Thyroid gland (tissue), 4 donors: ENCODE measurements at regions not wholly inside any gene's neighbourhood (a gene's known extent, or its start where the extent isn't known, plus 50 kb on each side); places are given as distances from the start of the nearest gene placed in this dataset.

Experiments
- DNase-seq, 2 donors: peaks; one replicate each; pipeline ENCODE4 v3.0.0-alpha.2; 2019
- H3K27ac ChIP-seq, 3 donors: fragments of 200-600 bp; sonication (generic); 1 replicate in 2 of 3; 2 replicates in 1 of 3; pipeline ENCODE4 v1.5.1; 2016 to 2019; ENCODE audit warnings: mild to moderate bottlenecking in 1 of 3, moderate library complexity in 1 of 3
- H3K27me3 ChIP-seq: fragments of 200-600 bp; sonication (generic); one replicate; pipeline ENCODE4 v1.5.1; 2019
- H3K36me3 ChIP-seq, 2 donors: fragments of 200-600 bp; sonication (generic); one replicate each; pipeline ENCODE4 v1.5.1; 2016 to 2019
- H3K4me1 ChIP-seq, 2 donors: fragments of 200-600 bp; sonication (generic); one replicate each; pipeline ENCODE4 v1.5.1; 2017 to 2019
- H3K4me3 ChIP-seq, 3 donors: fragments of 200-600 bp; sonication (generic); replicated peaks in 1 of 3; 1 replicate in 2 of 3; 2 replicates in 1 of 3; pipeline ENCODE4 v1.5.1; 2016; ENCODE audit warnings: mild to moderate bottlenecking in 1 of 3
- H3K9me3 ChIP-seq: fragments of 200-600 bp; sonication (generic); one replicate; pipeline ENCODE4 v1.5.1; 2017
- POLR2A ChIP-seq, 2 donors: fragments of 450-650 bp; IDR thresholded peaks; one replicate each; pipeline ENCODE4 v1.6.1; 2017; ENCODE audit warnings: antibody characterized with exemption in 2 of 2, mild to moderate bottlenecking in 2 of 2, moderate library complexity in 1 of 2
- WGBS, 2 donors: methylation state at CpG; one replicate each; pipeline ENCODE4 v1.1.5; 2017; 5-methylcytosine and 5-hydroxymethylcytosine counted together
- intact Hi-C: fragments of 100-400 bp; cut with DNase I; formaldehyde crosslinking; loops from one replicate; pipeline ENCODE4 v1.15.1; 2023
- TF ChIP-seq, protein P1 (sequence below), 6 experiments: fragments of 200-600 bp in 3 of 6; fragments of 450-650 bp in 3 of 6; sonication (generic) in 3 of 6; IDR thresholded peaks; one replicate each; pipeline ENCODE4 v1.5.1; 2016 to 2019; ENCODE audit warnings: antibody characterized with exemption in 6 of 6, mild to moderate bottlenecking in 2 of 6, inconsistent platforms in 1 of 6, moderate library complexity in 1 of 6

DNA sequence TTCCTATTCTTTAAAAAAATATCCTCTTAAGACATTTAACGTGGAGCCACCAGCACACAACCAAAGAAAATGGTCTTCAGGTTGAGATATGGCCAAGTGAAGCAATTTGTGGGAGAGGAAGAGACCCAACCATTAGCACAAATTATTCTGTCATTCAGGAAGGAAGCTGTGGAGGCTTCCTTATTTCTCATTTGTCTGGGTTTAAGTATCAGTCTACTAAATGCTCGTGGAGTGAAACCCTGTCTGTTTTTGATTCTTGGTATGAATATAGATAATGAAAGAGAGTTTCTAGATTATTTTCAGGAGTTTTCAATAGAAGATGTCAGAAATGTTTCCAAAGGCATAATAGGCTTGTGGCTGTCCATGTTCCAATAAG, 125.1 kb downstream of the GPR65 start:
- Histone ChIP-seq H3K27ac (no peak overlapping the region), H3K4me3 (no peak overlapping the region), H3K9me3 (no peaks in the 10 kb centered on the region), H3K4me1 (peaks cover 0 to 3% of the 10 kb centered on the region in 2 donors), H3K27me3 (no peaks in the 10 kb centered on the region), H3K36me3 (no peaks in the 10 kb centered on the region)
- TF ChIP-seq, protein P1, sequence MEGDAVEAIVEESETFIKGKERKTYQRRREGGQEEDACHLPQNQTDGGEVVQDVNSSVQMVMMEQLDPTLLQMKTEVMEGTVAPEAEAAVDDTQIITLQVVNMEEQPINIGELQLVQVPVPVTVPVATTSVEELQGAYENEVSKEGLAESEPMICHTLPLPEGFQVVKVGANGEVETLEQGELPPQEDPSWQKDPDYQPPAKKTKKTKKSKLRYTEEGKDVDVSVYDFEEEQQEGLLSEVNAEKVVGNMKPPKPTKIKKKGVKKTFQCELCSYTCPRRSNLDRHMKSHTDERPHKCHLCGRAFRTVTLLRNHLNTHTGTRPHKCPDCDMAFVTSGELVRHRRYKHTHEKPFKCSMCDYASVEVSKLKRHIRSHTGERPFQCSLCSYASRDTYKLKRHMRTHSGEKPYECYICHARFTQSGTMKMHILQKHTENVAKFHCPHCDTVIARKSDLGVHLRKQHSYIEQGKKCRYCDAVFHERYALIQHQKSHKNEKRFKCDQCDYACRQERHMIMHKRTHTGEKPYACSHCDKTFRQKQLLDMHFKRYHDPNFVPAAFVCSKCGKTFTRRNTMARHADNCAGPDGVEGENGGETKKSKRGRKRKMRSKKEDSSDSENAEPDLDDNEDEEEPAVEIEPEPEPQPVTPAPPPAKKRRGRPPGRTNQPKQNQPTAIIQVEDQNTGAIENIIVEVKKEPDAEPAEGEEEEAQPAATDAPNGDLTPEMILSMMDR (IDR thresholded peaks at IDR 0.05) = no peak
- no peak for TF ChIP-seq POLR2A (IDR thresholded peaks at IDR 0.05)
- DNase-seq = no peak
- 34 to 57% methylated on average over 2 of the region's 2 CpGs for WGBS, 2 donors
- intact Hi-C loops = no loop called here
